GM12874 (cell line): ENCODE measurements at regions not wholly inside any gene's neighbourhood (a gene's known extent, or its start where the extent isn't known, plus 50 kb on each side); places are given as distances from the start of the nearest gene placed in this dataset.

Experiments
- TF ChIP-seq, protein P1 (sequence below): IDR thresholded peaks from 2 replicates; pipeline ENCODE4 v1.5.1; 2011; ENCODE audit warnings: low read depth, mild to moderate bottlenecking, control low read depth, low read length, moderate library complexity; ENCODE audit not compliant: insufficient read depth

DNA sequence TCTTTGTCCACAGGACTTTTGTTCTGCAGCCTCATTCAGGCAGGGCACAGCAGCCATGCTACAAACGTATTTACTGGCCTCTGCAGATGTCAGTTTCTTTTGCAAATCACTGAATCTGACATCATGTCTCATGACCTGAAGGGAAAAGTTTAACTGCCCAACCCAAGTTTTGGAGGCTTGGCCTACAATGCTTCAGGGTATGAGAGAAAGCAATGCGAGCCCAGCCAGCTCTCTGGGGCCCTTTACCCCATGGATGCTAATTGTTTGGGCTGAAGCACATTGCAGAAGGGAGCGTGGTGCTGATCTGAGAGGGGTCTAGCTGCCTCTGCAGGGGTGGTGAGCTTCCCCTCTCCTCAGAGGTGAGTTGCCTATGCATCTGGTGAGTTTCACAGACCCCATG lies 179.9 kb upstream of the CXCL12 start:
- TF ChIP-seq, protein P1, sequence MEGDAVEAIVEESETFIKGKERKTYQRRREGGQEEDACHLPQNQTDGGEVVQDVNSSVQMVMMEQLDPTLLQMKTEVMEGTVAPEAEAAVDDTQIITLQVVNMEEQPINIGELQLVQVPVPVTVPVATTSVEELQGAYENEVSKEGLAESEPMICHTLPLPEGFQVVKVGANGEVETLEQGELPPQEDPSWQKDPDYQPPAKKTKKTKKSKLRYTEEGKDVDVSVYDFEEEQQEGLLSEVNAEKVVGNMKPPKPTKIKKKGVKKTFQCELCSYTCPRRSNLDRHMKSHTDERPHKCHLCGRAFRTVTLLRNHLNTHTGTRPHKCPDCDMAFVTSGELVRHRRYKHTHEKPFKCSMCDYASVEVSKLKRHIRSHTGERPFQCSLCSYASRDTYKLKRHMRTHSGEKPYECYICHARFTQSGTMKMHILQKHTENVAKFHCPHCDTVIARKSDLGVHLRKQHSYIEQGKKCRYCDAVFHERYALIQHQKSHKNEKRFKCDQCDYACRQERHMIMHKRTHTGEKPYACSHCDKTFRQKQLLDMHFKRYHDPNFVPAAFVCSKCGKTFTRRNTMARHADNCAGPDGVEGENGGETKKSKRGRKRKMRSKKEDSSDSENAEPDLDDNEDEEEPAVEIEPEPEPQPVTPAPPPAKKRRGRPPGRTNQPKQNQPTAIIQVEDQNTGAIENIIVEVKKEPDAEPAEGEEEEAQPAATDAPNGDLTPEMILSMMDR, result no peak

DNA sequence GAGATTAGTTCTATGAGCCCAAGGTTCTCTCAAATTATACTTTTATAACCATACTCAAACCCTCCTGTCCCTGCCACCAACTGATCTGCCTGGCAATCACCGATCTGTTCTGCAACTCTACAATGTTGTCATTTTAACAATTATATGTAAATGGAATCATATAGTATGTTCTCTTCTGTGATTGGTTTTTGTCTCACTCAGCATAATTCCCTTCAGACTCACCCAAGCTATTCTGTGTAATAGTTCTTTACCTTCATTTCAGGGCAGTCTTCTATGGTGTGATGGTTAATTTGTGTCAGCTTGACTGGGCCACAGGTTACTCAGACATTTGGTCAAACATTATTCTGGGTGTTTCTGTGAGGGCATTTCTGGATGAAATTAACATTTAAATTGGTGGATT lies 181.9 kb upstream of the CXCL12 start:
- TF ChIP-seq, protein P1, result no peak

DNA sequence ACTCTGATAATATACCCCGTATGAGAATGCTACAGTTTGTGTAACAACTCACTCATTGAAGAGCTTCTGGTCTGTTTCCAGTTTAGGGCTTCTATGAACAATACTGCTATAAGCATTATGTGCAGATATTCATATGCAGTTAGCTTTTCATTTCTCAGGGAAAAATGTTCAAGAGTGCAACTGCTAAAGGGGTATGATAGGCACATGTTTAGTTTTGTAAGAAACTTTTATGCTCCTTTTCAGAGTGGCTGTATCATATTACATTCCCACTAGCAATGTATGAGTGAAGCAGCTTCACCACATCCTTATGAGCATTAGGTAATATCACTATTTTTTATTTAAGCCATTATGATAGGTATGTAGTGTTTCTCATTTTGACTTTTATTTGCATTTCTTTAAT lies 182.6 kb upstream of the CXCL12 start:
- TF ChIP-seq, protein P1, result no peak

DNA sequence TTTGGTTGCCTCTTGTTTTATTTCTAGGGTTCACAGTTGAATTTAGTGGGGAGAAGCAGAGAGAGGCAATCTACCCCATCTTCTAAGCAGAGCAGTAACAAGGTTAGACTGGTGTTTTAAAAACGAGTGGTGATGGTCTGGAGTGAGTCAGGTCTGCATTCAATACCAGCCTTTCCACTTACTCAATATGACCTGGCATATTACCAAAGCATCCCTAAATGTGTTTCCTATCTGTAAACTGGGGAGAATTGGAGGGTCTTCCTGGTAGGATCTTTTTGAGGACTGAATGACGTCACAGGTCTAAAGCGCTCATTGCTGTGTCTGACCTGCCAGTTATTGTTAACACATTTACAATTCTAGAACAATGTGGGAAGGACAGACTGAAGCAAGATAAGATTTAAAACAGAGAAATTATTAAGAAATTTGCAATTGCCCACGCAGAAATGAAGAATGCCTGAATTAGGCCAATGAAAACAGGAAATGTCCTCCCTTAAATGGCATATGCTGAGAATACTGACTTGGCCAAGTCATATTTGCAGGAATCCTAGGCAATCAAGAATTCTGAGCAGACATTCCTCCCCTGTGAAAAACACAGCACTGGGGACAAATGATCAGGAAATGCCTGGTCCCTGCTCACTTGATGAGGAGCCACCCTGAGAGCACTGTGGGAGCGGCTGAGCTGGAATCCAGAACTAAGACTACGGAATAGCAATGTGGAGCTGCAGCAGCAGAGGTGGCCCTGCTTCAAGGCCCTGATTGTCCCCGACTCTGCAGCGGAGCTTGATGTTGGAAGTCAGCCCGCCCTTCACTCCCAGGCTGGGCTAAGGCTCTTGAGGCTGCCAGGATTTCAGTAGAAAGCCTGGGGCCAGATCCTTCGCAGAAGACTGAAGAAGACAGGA lies 184.5 kb upstream of the CXCL12 start:
- TF ChIP-seq, protein P1, result no peak

DNA sequence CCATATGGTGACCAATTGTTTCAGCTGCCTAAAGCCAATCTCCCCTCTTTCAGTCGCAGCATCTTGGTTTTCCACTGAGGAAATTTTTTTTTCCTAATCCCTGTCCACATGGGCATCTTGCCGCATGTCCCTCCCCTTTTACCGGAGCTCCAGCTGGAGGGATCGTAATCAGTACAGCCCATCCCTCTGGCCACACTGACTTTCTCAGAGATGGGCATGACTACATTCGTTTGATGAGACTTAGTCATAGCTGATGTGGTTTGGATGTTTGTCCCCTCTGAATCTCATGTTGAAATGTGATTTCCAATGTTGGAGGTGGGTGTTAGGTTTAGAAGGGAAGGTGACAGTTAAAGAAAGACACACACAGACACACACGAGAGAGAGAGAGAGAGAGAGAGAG lies 186.8 kb upstream of the CXCL12 start:
- TF ChIP-seq, protein P1, result no peak

DNA sequence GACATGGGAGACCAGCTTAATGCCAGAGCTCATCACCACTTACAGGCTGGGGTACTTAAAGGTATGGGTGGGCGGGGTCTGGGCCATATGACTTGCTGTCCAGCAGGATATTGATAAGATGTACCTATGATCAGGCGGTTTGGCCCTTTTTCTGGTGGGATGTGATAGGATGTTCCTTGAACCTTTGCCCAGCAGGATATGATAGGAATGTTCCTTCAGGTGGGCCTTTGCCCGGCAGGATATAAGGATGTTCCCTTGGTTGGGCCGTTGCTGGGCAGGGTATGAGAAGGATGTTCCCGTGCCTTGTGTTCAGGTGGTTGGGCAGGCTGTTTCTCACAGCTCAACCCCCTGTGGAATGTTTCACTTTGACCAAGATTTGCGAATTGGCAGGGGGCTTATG lies 187.2 kb upstream of the CXCL12 start:
- TF ChIP-seq, protein P1, result no peak

DNA sequence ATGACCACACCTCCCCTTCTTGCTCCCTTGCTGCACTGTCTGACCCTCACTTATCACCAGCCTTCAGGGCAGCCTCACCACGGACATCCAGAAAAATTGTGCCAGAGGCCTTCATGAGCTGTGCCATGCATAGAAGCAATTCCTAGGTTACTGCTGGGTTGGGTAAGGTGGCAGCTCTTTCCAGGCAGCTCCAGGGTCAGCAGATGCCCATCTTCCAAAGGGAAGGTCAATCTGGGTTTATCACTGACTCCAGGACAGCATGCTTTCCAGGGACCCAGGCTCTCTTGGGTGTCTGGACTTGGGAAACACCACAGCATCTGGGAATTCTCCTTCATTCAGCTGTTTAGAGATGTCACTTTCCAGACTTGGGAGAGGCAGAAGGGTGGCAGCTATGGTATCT lies 188.9 kb upstream of the CXCL12 start:
- TF ChIP-seq, protein P1, result no peak
